HG02973 (cell line): ENCODE measurements at regions not wholly inside any gene's neighbourhood (a gene's known extent, or its start where the extent isn't known, plus 50 kb on each side); places are given as distances from the start of the nearest gene placed in this dataset.

Experiments used
- ATAC-seq: cut with Tn5 transposase; IDR thresholded peaks from one replicate; pipeline ENCODE4 v1.9.1; 2021; ENCODE audit warnings: moderate library complexity; ENCODE audit not compliant: unreplicated experiment

GRCh38 chr7:89401099-89401498 lies 605.6 kb upstream of the TEX47 start:
- no peak for ATAC-seq

- ATAC-seq: no peak
Observed at GRCh38 chr7:89401690-89402089, 606.2 kb upstream of the TEX47 start.

GRCh38 chr7:89451911-89452310 lies 656.4 kb upstream of the TEX47 start:
- ATAC-seq: no peak

GRCh38 chr7:89456556-89456955 lies 661.0 kb upstream of the TEX47 start:
- ATAC-seq: no peak

- ATAC-seq: no peak
Observed at GRCh38 chr7:89458114-89458513, 662.6 kb upstream of the TEX47 start.

- ATAC-seq: no peak
Observed at GRCh38 chr7:89474456-89474855, 678.9 kb upstream of the TEX47 start.

- no peak for ATAC-seq
Observed at GRCh38 chr7:89477991-89478390, 676.3 kb upstream of the STEAP1 start.

- no peak for ATAC-seq
Observed at GRCh38 chr7:89495704-89496103, 658.6 kb upstream of the STEAP1 start.

- ATAC-seq: no peak
Observed at GRCh38 chr7:89500084-89500483, 654.2 kb upstream of the STEAP1 start.

- ATAC-seq: no peak
Observed at GRCh38 chr7:89503281-89503680, 651.0 kb upstream of the STEAP1 start.

GRCh38 chr7:89507034-89507433 lies 647.2 kb upstream of the STEAP1 start:
- ATAC-seq: no peak

- ATAC-seq: no peak
Observed at GRCh38 chr7:89511900-89512299, 642.4 kb upstream of the STEAP1 start.

- ATAC-seq: no peak
Observed at GRCh38 chr7:89514970-89515369, 639.3 kb upstream of the STEAP1 start.

GRCh38 chr7:89517815-89518214 lies 636.5 kb upstream of the STEAP1 start:
- no peak for ATAC-seq

- ATAC-seq: no peak
Observed at GRCh38 chr7:89549768-89550167, 604.5 kb upstream of the STEAP1 start.

GRCh38 chr7:89554209-89554608 lies 600.1 kb upstream of the STEAP1 start:
- ATAC-seq: no peak

GRCh38 chr7:89559596-89559995 lies 594.7 kb upstream of the STEAP1 start:
- ATAC-seq: no peak

- ATAC-seq: no peak
Observed at GRCh38 chr7:89563597-89563996, 590.7 kb upstream of the STEAP1 start.

- no peak for ATAC-seq
Observed at GRCh38 chr7:89584896-89585295, 569.4 kb upstream of the STEAP1 start.

GRCh38 chr7:89593125-89593524 lies 561.1 kb upstream of the STEAP1 start:
- no peak for ATAC-seq

- ATAC-seq: no peak
Observed at GRCh38 chr7:89602984-89603383, 551.3 kb upstream of the STEAP1 start.

- no peak for ATAC-seq
Observed at GRCh38 chr7:89605362-89605761, 548.9 kb upstream of the STEAP1 start.

GRCh38 chr7:89606511-89606910 lies 547.8 kb upstream of the STEAP1 start:
- no peak for ATAC-seq

GRCh38 chr7:89607792-89608191 lies 546.5 kb upstream of the STEAP1 start:
- no peak for ATAC-seq
